Heart left ventricle (tissue), 16 donors: ENCODE measurements at regions not wholly inside any gene's neighbourhood (a gene's known extent, or its start where the extent isn't known, plus 50 kb on each side); places are given as distances from the start of the nearest gene placed in this dataset.
A peak's percentile ranks its signal among the peaks of the same experiment; 100 is the strongest.

Experiments used
- ATAC-seq, 4 donors: fragments of 200-7000 bp; cut with Tn5 transposase; one replicate each; pipeline ENCODE4 v1.9.1; 2020 to 2022; ENCODE audit warnings: moderate library complexity in 4 of 4, mild to moderate bottlenecking in 3 of 4, moderate number of reproducible peaks in 1 of 4
- DNase-seq, 5 donors: peaks; one replicate each; pipeline ENCODE4 v3.0.0-alpha.2; 2020
- H3K27ac ChIP-seq, 12 donors: fragments of 200-600 bp; sonication (generic) in 4 of 12; one replicate each; pipeline versions ENCODE4 v1.5.0 to v1.8.0; 2016 to 2022; ENCODE audit warnings: mild to moderate bottlenecking in 2 of 12
- H3K27me3 ChIP-seq, 9 donors: fragments of 200-600 bp; sonication (generic) in 2 of 9; one replicate each; pipeline versions ENCODE4 v1.5.1 to v1.8.0; 2016 to 2022; ENCODE audit warnings: mild to moderate bottlenecking in 3 of 9
- H3K36me3 ChIP-seq, 9 donors: fragments of 200-600 bp; sonication (generic) in 2 of 9; one replicate each; pipeline versions ENCODE4 v1.5.0 to v1.8.0; 2018 to 2022; ENCODE audit warnings: mild to moderate bottlenecking in 2 of 9
- H3K4me1 ChIP-seq, 12 donors: fragments of 200-600 bp; sonication (generic) in 4 of 12; one replicate each; pipeline versions ENCODE4 v1.5.0 to v1.8.0; 2016 to 2022; ENCODE audit warnings: mild to moderate bottlenecking in 3 of 12
- H3K4me3 ChIP-seq, 12 donors: fragments of 200-600 bp; sonication (generic) in 4 of 12; one replicate each; pipeline versions ENCODE4 v1.5.0 to v1.8.0; 2017 to 2022; ENCODE audit warnings: mild to moderate bottlenecking in 9 of 12, moderate library complexity in 4 of 12
- H3K9me3 ChIP-seq, 12 donors: fragments of 200-600 bp; sonication (generic) in 4 of 12; one replicate each; pipeline versions ENCODE4 v1.5.0 to v1.8.0; 2016 to 2022; ENCODE audit warnings: mild to moderate bottlenecking in 1 of 12
- POLR2A ChIP-seq, 2 donors: fragments of 450-650 bp; IDR thresholded peaks; one replicate each; pipeline ENCODE4 v1.6.1; 2017; ENCODE audit warnings: antibody characterized with exemption in 2 of 2, mild to moderate bottlenecking in 2 of 2, moderate library complexity in 2 of 2
- WGBS, 4 donors: extraction: QIAGEN DNeasy Blood & Tissue Kit in 2 of 4; methylation state at CpG; one replicate each; pipeline versions ENCODE4 v1.1.5 to v1.1.7; 2013 to 2018; 5-methylcytosine and 5-hydroxymethylcytosine counted together
- intact Hi-C, 10 donors: fragments of 100-400 bp; cut with DNase I; formaldehyde crosslinking; loops; one replicate each; pipeline versions ENCODE4 v1.11.1 to v1.14.2; 2022
- TF ChIP-seq, protein P1 (sequence below), 12 donors: fragments of 200-600 bp; sonication (generic) in 4 of 12; IDR thresholded peaks; one replicate each; pipeline versions ENCODE4 v1.5.0 to v1.8.0; 2018 to 2022; ENCODE audit warnings: antibody characterized with exemption in 12 of 12, mild to moderate bottlenecking in 5 of 12
- donor health status: ischemic (EF 13 %, LVEDD 7.1; RV severe dilation, severe dysfunction).
- donor health status: healthy with polysubstance abuse.
- donor health status: DM: no; HTN: yes; CAD: no.
- donor health status: DM: no; HTN: no; CAD: no.
- donor health status: ischemic (EF 25% LVEDD 6.9; RV normal size, moderate dysfunction).
- donor health status: ischemic (EF 25% LVEDD 5.7; RV mildly dilated, moderate dysfunction).
- donor health status: healthy.
- donor health status: DM: yes; HTN: yes; CAD: no.
- donor health status: ischemic (EF 35%, LVEDD 5.7; RV mildly dilated, moderate dysfunction).
- donor health status: nonischemic (EF 11% LVEDD 7.7; RV severe dilation, severe dysfunction).
- donor health status: DM: yes; HTN: yes; CAD: no.
- donor health status: PGD.
- donor health status: ischemic (EF 29% LVEDD 5.4; RV normal size, mild dysfunction).
- donor health status: nonischemic (EF 23%, LVEDD 6.1; RV moderate dilation, normal function).

DNA sequence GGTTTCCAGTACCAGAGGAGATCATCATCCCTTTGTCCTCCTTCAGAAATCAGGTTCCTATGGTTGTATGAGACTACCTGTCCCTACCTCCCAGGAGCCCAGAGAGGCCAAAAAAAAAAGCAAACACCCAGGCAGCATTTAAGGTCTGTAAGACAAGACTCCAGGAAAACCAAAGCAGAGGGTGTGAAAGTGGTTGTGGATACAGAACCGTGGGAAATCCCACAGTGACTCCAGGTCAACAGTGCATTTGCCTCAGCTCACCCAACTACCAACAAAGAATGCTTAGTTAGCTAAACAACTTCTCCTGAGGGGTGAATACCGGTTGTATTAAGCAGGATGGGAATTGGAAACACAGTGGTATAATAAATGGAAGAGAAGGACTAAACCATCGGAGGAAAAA is 83.6 kb downstream of the LBH start:
- no peak overlapping the region for H3K27ac ChIP-seq
- no peak for ATAC-seq
- TF ChIP-seq, protein P1, sequence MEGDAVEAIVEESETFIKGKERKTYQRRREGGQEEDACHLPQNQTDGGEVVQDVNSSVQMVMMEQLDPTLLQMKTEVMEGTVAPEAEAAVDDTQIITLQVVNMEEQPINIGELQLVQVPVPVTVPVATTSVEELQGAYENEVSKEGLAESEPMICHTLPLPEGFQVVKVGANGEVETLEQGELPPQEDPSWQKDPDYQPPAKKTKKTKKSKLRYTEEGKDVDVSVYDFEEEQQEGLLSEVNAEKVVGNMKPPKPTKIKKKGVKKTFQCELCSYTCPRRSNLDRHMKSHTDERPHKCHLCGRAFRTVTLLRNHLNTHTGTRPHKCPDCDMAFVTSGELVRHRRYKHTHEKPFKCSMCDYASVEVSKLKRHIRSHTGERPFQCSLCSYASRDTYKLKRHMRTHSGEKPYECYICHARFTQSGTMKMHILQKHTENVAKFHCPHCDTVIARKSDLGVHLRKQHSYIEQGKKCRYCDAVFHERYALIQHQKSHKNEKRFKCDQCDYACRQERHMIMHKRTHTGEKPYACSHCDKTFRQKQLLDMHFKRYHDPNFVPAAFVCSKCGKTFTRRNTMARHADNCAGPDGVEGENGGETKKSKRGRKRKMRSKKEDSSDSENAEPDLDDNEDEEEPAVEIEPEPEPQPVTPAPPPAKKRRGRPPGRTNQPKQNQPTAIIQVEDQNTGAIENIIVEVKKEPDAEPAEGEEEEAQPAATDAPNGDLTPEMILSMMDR (IDR thresholded peaks at IDR 0.05), result no peak
- no peak for TF ChIP-seq POLR2A (IDR thresholded peaks at IDR 0.05)
- intact Hi-C loops, result no loop called here
- no peak overlapping the region for H3K4me3 ChIP-seq
- H3K27me3 ChIP-seq, result no peaks in the 10 kb centered on the region
- no peaks in the 10 kb centered on the region for H3K36me3 ChIP-seq
- H3K9me3 ChIP-seq, result no peaks in the 10 kb centered on the region
- 90 to 94% (median 91%) methylated on average over 3 of the region's 3 CpGs for WGBS, 4 donors
- DNase-seq, result no peak
- peaks cover 0 to 13% (median 0%) of the 10 kb centered on the region in 12 donors for H3K4me1 ChIP-seq

DNA sequence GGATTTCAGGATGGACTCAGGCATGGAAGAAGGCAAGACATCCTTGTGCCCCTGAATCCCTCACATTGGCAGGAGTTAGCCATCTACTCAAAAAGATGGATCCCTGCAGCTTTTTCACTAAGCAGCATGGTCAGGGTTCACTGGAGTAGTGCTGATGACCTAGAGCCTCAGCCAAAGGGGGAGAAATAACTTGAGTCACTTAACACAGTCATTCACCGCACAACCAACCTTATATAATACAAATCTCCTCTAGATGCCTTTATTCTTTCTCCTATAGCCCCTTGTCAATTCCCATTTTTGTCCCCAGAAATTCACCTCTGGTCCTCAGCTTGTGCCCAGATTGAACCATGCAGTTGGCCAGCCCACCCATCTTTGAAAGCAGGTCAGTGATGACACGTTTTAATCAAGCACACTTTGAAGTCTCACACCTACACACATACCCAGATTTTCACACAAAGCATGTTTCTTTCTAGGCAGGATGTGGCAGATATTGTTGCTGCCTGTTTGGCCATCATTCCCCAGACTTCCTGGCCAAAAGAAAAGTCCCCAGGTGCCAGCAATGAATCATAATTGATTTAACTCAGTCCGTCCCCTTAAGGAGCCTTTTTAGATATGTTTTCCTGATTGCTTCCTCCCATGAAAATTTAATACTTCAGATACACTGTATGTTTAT is 84.2 kb downstream of the LBH start:
- no peak for DNase-seq
- intact Hi-C loops, result no loop called here
- Histone ChIP-seq H3K4me3 (no peak overlapping the region), H3K36me3 (no peaks in the 10 kb centered on the region), H3K27me3 (no peaks in the 10 kb centered on the region), H3K27ac (no peak overlapping the region), H3K9me3 (no peaks in the 10 kb centered on the region), H3K4me1 (peaks cover 0 to 13% (median 0%) of the 10 kb centered on the region in 12 donors)
- ATAC-seq, result no peak
- WGBS, 4 donors, result 68 to 70% (median 68%) methylated on average over 3 of the region's 3 CpGs
- no peak for TF ChIP-seq POLR2A (IDR thresholded peaks at IDR 0.05)
- TF ChIP-seq, protein P1 (IDR thresholded peaks at IDR 0.05), result no peak

DNA sequence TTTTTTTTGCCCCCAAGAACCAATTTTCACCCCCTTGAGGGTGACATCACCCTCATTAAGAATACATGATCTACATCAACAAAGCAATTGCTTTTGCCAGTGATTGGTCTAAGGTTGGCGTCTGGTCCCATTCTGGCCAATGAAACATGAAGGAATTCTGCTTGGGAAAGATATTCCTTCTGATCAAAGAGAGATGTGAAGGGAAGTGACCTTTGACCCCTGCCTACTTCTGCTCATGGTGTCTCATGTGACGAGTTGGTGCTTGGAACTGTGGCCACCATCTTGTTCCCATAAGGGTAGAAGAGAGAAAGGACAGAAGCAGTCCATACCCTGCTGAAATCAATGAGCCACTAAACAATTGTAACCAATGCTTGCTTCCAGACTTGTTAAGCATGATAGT is 85.1 kb downstream of the LBH start:
- 94 to 100% (median 97%) methylated on average over 2 of the region's 2 CpGs for WGBS, 4 donors
- TF ChIP-seq POLR2A (IDR thresholded peaks at IDR 0.05), result no peak
- TF ChIP-seq, protein P1 (IDR thresholded peaks at IDR 0.05), result no peak
- Histone ChIP-seq H3K27ac (no peak overlapping the region), H3K9me3 (no peaks in the 10 kb centered on the region), H3K4me1 (peaks cover 0 to 13% (median 0%) of the 10 kb centered on the region in 12 donors), H3K36me3 (no peaks in the 10 kb centered on the region), H3K4me3 (no peak overlapping the region), H3K27me3 (no peaks in the 10 kb centered on the region)
- intact Hi-C loops, result no loop called here
- no peak for DNase-seq
- ATAC-seq, result no peak

DNA sequence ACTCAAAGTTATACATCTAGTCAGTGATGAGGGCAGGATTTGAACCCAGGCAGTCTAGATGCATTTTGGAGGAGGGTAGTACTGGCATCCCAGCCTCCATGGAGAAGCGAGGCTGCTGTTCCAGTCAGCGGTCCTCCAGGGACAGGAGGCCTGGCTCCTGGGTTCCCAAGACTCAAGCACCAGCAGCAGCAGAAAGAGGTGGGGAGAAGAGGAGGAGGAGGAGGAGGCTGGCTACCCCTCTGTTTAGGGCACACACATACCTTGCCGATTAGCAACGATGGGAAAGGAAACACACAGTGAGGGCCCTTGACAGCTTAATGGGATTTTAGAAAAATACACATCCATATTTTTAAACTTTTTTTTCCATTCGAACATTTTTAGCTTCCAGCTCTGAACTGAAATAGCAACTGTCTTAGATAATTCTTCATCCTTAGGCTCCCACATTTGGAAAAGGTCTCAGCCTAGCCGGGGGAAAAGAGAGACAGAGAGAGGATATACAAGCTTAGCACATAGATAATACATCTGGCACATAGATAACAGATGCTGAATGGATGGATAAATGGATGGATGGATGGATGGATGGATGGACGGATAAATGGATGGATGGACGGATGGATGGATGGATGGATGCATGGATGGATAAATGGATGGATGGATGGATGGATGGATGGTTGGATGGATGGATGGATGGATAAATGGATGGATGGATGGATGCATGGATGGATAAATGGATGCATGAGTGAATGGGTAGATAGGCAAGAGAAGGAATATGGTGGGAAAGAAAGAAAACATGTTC is 87.9 kb downstream of the LBH start:
- WGBS, 4 donors, result 70 to 85% (median 81%) methylated on average over 8 of the region's 8 CpGs
- TF ChIP-seq POLR2A (IDR thresholded peaks at IDR 0.05), result no peak
- TF ChIP-seq, protein P1 (IDR thresholded peaks at IDR 0.05), result no peak
- intact Hi-C loops, result no loop called here
- no peaks in the 10 kb centered on the region for H3K9me3 ChIP-seq
- ATAC-seq (no peak), DNase-seq (no peak)
- H3K27me3 ChIP-seq, result no peaks in the 10 kb centered on the region
- no peak overlapping the region for H3K4me3 ChIP-seq
- H3K36me3 ChIP-seq, result no peaks in the 10 kb centered on the region
- peaks cover 0 to 24% (median 0%) of the 10 kb centered on the region in 12 donors for H3K4me1 ChIP-seq
- H3K27ac ChIP-seq, result peak overlapping the region in 1 of 12 donors; percentile 34
